ENCODE measurements at regions not wholly inside any gene's neighbourhood (a gene's known extent, or its start where the extent isn't known, plus 50 kb on each side); places are given as distances from the start of the nearest gene placed in this dataset.
"Not testable (repeated sequence)": the region's sequence is repeated elsewhere in the genome, so short reads cannot be mapped to it uniquely, and the experiment has no call there.

- intact Hi-C loops (cut with DNase I, micrococcal nuclease) = no loop called here
- TF ChIP-seq CTCF (IDR thresholded peaks at IDR 0.05) = no peak
- H3K36me3 ChIP-seq (ENCODE audit: insufficient read depth, low read length) = no peaks in the 10 kb centered on the region
- DNase-seq = no peak
- Mint-ChIP-seq H3K9me3 (no peaks in the 10 kb centered on the region), H3K27ac (no peak overlapping the region), H3K4me3 (no peak overlapping the region), H3K4me1 (ENCODE audit: low read depth) (no peaks in the 10 kb centered on the region), H3K36me3 (ENCODE audit: low read depth) (no peaks in the 10 kb centered on the region), H3K27me3 (peaks cover 9% of the 10 kb centered on the region)
- CTCF ChIA-PET = interaction anchor here (0.6 kb wide), 1 partner anchor 30 kb away, joined by 4 read pairs; no protein-coding TSS in a partner anchor
- no peak for ATAC-seq (ENCODE audit: poor library complexity)
- no peaks in the 10 kb centered on the region for H3K27me3 ChIP-seq (ENCODE audit: control insufficient read depth in 1 of 2, insufficient read depth in 2 of 2, low read length in 2 of 2)
- no peak overlapping the region for H3K27ac ChIP-seq (ENCODE audit: low read depth in 1 of 2, low read length in 2 of 2)
- no peaks in the 10 kb centered on the region for H3K4me1 ChIP-seq (ENCODE audit: insufficient read depth, low read length)
- POLR2A ChIA-PET = no interaction called here
- H3K4me3 ChIP-seq (ENCODE audit: low read length) = no peak overlapping the region
- no peaks in the 10 kb centered on the region for H3K9me3 ChIP-seq (ENCODE audit: control insufficient read depth in 1 of 2, insufficient read depth in 1 of 2, low read length in 2 of 2)
Observed at GRCh38 chr4:73340917-73341316, 63.2 kb upstream of the ALB start.

DNA sequence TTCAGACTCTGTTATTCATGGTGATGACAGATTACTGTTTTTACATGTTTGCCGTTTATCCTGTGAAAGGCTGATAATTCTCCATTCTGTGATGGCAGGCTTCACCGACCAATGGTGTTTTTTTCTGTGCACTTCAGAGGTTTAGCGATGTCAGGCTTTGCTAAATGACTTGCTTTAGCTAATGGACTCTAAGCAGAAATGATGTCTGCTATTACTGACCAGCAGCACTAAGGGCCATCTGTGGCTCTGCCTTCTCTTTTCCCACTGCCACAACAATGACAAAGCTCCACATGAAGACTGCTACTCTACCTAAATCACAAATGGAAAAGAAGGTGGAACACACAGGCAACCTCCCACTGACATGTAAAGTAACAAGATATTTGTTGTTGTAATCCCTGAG is 68.4 kb upstream of the ALB start:
- CTCF ChIA-PET = no interaction called here
- H3K9me3 Mint-ChIP-seq = no peaks in the 10 kb centered on the region
- H3K4me3 Mint-ChIP-seq = no peak overlapping the region
- ATAC-seq (ENCODE audit: poor library complexity) = no peak
- H3K4me1 Mint-ChIP-seq (ENCODE audit: low read depth) = no peaks in the 10 kb centered on the region
- DNase-seq = no peak
- no peaks in the 10 kb centered on the region for H3K36me3 Mint-ChIP-seq (ENCODE audit: low read depth)
- Histone ChIP-seq H3K4me3 (ENCODE audit: low read length) (no peak overlapping the region), H3K9me3 (ENCODE audit: control insufficient read depth in 1 of 2, insufficient read depth in 1 of 2, low read length in 2 of 2) (no peaks in the 10 kb centered on the region), H3K4me1 (ENCODE audit: insufficient read depth, low read length) (no peaks in the 10 kb centered on the region), H3K36me3 (ENCODE audit: insufficient read depth, low read length) (no peaks in the 10 kb centered on the region), H3K27me3 (ENCODE audit: control insufficient read depth in 1 of 2, insufficient read depth in 2 of 2, low read length in 2 of 2) (no peaks in the 10 kb centered on the region), H3K27ac (ENCODE audit: low read depth in 1 of 2, low read length in 2 of 2) (no peak overlapping the region)
- H3K27ac Mint-ChIP-seq = no peak overlapping the region
- no peak for TF ChIP-seq CTCF (IDR thresholded peaks at IDR 0.05)
- H3K27me3 Mint-ChIP-seq = peaks cover 8% of the 10 kb centered on the region
- POLR2A ChIA-PET = no interaction called here
- intact Hi-C loops (cut with DNase I, micrococcal nuclease) = no loop called here

GRCh38 chr4:73332012-73332411 is 72.1 kb upstream of the ALB start:
- DNase-seq, CTCF ChIA-PET: not testable (repeated sequence)

GRCh38 chr4:73329300-73329699 is 70.7 kb upstream of the ANKRD17 start:
- Histone ChIP-seq H3K4me1 (ENCODE audit: insufficient read depth, low read length) (no peaks in the 10 kb centered on the region), H3K36me3 (ENCODE audit: insufficient read depth, low read length) (no peaks in the 10 kb centered on the region), H3K4me3 (ENCODE audit: low read length) (no peak overlapping the region), H3K9me3 (ENCODE audit: control insufficient read depth in 1 of 2, insufficient read depth in 1 of 2, low read length in 2 of 2) (peaks cover 3 to 10% of the 10 kb centered on the region in 2 experiments), H3K27me3 (ENCODE audit: control insufficient read depth in 1 of 2, insufficient read depth in 2 of 2, low read length in 2 of 2) (no peaks in the 10 kb centered on the region), H3K27ac (ENCODE audit: low read depth in 1 of 2, low read length in 2 of 2) (no peak overlapping the region)
- CTCF ChIA-PET = no interaction called here
- intact Hi-C loops (cut with DNase I, micrococcal nuclease) = no loop called here
- Mint-ChIP-seq H3K9me3 (peaks cover 3% of the 10 kb centered on the region), H3K27ac (no peak overlapping the region), H3K36me3 (ENCODE audit: low read depth) (no peaks in the 10 kb centered on the region), H3K27me3 (peaks cover 4% of the 10 kb centered on the region), H3K4me3 (no peak overlapping the region), H3K4me1 (ENCODE audit: low read depth) (no peaks in the 10 kb centered on the region)
- POLR2A ChIA-PET = no interaction called here
- TF ChIP-seq CTCF (IDR thresholded peaks at IDR 0.05) = no peak
- DNase-seq (no peak), ATAC-seq (ENCODE audit: poor library complexity) (no peak)

More at GRCh38 chr4:73332012-73332411, 72.1 kb upstream of the ALB start:
- H3K36me3 ChIP-seq (ENCODE audit: insufficient read depth, low read length); ATAC-seq (ENCODE audit: poor library complexity); H3K27ac Mint-ChIP-seq; H3K4me1 ChIP-seq (ENCODE audit: insufficient read depth, low read length); H3K36me3 Mint-ChIP-seq (ENCODE audit: low read depth); H3K4me3 ChIP-seq (ENCODE audit: low read length); POLR2A ChIA-PET; H3K27me3 ChIP-seq (ENCODE audit: control insufficient read depth in 1 of 2, insufficient read depth in 2 of 2, low read length in 2 of 2); H3K9me3 ChIP-seq (ENCODE audit: control insufficient read depth in 1 of 2, insufficient read depth in 1 of 2, low read length in 2 of 2); H3K9me3 Mint-ChIP-seq; H3K27me3 Mint-ChIP-seq; intact Hi-C loops (cut with DNase I, micrococcal nuclease); H3K4me1 Mint-ChIP-seq (ENCODE audit: low read depth); H3K4me3 Mint-ChIP-seq; H3K27ac ChIP-seq (ENCODE audit: low read depth in 1 of 2, low read length in 2 of 2): not testable (repeated sequence)

DNA sequence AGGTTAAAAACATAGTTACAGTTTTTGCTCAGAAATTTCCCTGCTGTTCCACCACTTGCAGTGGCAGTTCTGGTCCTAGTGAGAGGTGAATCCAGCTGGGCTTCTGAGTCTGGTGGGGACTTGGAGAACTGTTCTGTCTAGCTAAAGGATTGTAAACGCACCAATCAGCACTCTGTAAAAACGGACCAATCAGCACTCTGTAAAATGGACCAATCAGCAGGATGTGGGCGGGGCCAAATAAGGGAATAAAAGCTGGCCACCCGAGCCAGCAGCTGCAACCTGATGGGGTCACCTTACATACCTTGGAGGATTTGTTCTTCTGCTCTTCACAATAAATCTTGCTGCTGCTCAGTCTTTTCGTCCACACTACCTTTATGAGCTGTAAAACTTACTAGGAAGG is 67.2 kb upstream of the ANKRD17 start:
- H3K36me3 ChIP-seq (ENCODE audit: insufficient read depth, low read length); H3K27ac ChIP-seq (ENCODE audit: low read depth in 1 of 2, low read length in 2 of 2); POLR2A ChIA-PET; H3K4me1 Mint-ChIP-seq (ENCODE audit: low read depth); H3K4me3 ChIP-seq (ENCODE audit: low read length); H3K27me3 Mint-ChIP-seq; H3K27me3 ChIP-seq (ENCODE audit: control insufficient read depth in 1 of 2, insufficient read depth in 2 of 2, low read length in 2 of 2); H3K27ac Mint-ChIP-seq; H3K4me1 ChIP-seq (ENCODE audit: insufficient read depth, low read length); ATAC-seq (ENCODE audit: poor library complexity); intact Hi-C loops (cut with DNase I, micrococcal nuclease); H3K9me3 Mint-ChIP-seq; H3K4me3 Mint-ChIP-seq; DNase-seq; H3K36me3 Mint-ChIP-seq (ENCODE audit: low read depth); CTCF ChIA-PET: not testable (repeated sequence)
- H3K9me3 ChIP-seq (ENCODE audit: control insufficient read depth in 1 of 2, insufficient read depth in 1 of 2, low read length in 2 of 2) = peaks cover 6 to 13% of the 10 kb centered on the region in 2 experiments
